ENCODE measurements at regions not wholly inside any gene's neighbourhood (a gene's known extent, or its start where the extent isn't known, plus 50 kb on each side); places are given as distances from the start of the nearest gene placed in this dataset.

GRCh38 chr1:29632806-29633615 lies 396.7 kb downstream of the PTPRU start:
- no peak overlapping the region for H3K27ac Mint-ChIP-seq
- no peaks in the 10 kb centered on the region for H3K36me3 Mint-ChIP-seq (ENCODE audit: insufficient read depth)
- H3K27me3 Mint-ChIP-seq = peaks cover 45 to 94% of the 10 kb centered on the region in 2 donors
- no peaks in the 10 kb centered on the region for H3K9me3 Mint-ChIP-seq
- no peak for ATAC-seq (replicated peaks)
- DNase-seq = no peak
- no peak overlapping the region for H3K4me3 Mint-ChIP-seq
- H3K4me1 Mint-ChIP-seq (ENCODE audit: low read depth in 2 of 2) = no peaks in the 10 kb centered on the region

- Mint-ChIP-seq H3K27me3 (peaks cover 49 to 89% of the 10 kb centered on the region in 2 donors), H3K36me3 (ENCODE audit: insufficient read depth) (no peaks in the 10 kb centered on the region), H3K4me3 (no peak overlapping the region), H3K9me3 (no peaks in the 10 kb centered on the region), H3K4me1 (ENCODE audit: low read depth in 2 of 2) (no peaks in the 10 kb centered on the region), H3K27ac (no peak overlapping the region)
- DNase-seq (no peak), ATAC-seq (replicated peaks) (no peak)
Observed at GRCh38 chr1:29631836-29632805, 395.8 kb downstream of the PTPRU start.

- H3K36me3 Mint-ChIP-seq (ENCODE audit: insufficient read depth) = no peaks in the 10 kb centered on the region
- no peak overlapping the region for H3K27ac Mint-ChIP-seq
- peaks cover 54 to 89% of the 10 kb centered on the region in 2 donors for H3K27me3 Mint-ChIP-seq
- no peaks in the 10 kb centered on the region for H3K9me3 Mint-ChIP-seq
- H3K4me1 Mint-ChIP-seq (ENCODE audit: low read depth in 2 of 2) = no peaks in the 10 kb centered on the region
- no peak overlapping the region for H3K4me3 Mint-ChIP-seq
- DNase-seq (no peak), ATAC-seq (replicated peaks) (no peak)
Observed at GRCh38 chr1:29631361-29631760, 395.0 kb downstream of the PTPRU start.

GRCh38 chr1:29630756-29631155 lies 394.4 kb downstream of the PTPRU start:
- ATAC-seq (replicated peaks) (no peak), DNase-seq (no peak)
- H3K4me1 Mint-ChIP-seq (ENCODE audit: low read depth in 2 of 2) = no peaks in the 10 kb centered on the region
- H3K9me3 Mint-ChIP-seq = no peaks in the 10 kb centered on the region
- peaks cover 52 to 89% of the 10 kb centered on the region in 2 donors for H3K27me3 Mint-ChIP-seq
- H3K36me3 Mint-ChIP-seq (ENCODE audit: insufficient read depth) = no peaks in the 10 kb centered on the region
- H3K4me3 Mint-ChIP-seq = no peak overlapping the region
- H3K27ac Mint-ChIP-seq = no peak overlapping the region

GRCh38 chr1:29629814-29630516 lies 393.6 kb downstream of the PTPRU start:
- no peak overlapping the region for H3K27ac Mint-ChIP-seq
- no peaks in the 10 kb centered on the region for H3K4me1 Mint-ChIP-seq (ENCODE audit: low read depth in 2 of 2)
- ATAC-seq (replicated peaks) (no peak), DNase-seq (no peak)
- H3K36me3 Mint-ChIP-seq (ENCODE audit: insufficient read depth) = no peaks in the 10 kb centered on the region
- no peak overlapping the region for H3K4me3 Mint-ChIP-seq
- peaks cover 52 to 89% of the 10 kb centered on the region in 2 donors for H3K27me3 Mint-ChIP-seq
- no peaks in the 10 kb centered on the region for H3K9me3 Mint-ChIP-seq

- no peaks in the 10 kb centered on the region for H3K9me3 Mint-ChIP-seq
- H3K4me3 Mint-ChIP-seq = no peak overlapping the region
- H3K4me1 Mint-ChIP-seq (ENCODE audit: low read depth in 2 of 2) = no peaks in the 10 kb centered on the region
- peaks cover 52 to 89% of the 10 kb centered on the region in 2 donors for H3K27me3 Mint-ChIP-seq
- H3K36me3 Mint-ChIP-seq (ENCODE audit: insufficient read depth) = no peaks in the 10 kb centered on the region
- no peak for DNase-seq
- H3K27ac Mint-ChIP-seq = no peak overlapping the region
- no peak for ATAC-seq (replicated peaks)
Observed at GRCh38 chr1:29629401-29629800, 393.1 kb downstream of the PTPRU start.

GRCh38 chr1:29628190-29628589 lies 391.9 kb downstream of the PTPRU start:
- ATAC-seq (replicated peaks) (no peak), DNase-seq (no peak)
- H3K36me3 Mint-ChIP-seq (ENCODE audit: insufficient read depth) = no peaks in the 10 kb centered on the region
- no peaks in the 10 kb centered on the region for H3K9me3 Mint-ChIP-seq
- H3K4me1 Mint-ChIP-seq (ENCODE audit: low read depth in 2 of 2) = no peaks in the 10 kb centered on the region
- no peak overlapping the region for H3K4me3 Mint-ChIP-seq
- peaks cover 40 to 89% of the 10 kb centered on the region in 2 donors for H3K27me3 Mint-ChIP-seq
- H3K27ac Mint-ChIP-seq = no peak overlapping the region

- peaks cover 38 to 89% of the 10 kb centered on the region in 2 donors for H3K27me3 Mint-ChIP-seq
- H3K4me1 Mint-ChIP-seq (ENCODE audit: low read depth in 2 of 2) = no peaks in the 10 kb centered on the region
- DNase-seq = no peak
- no peak overlapping the region for H3K4me3 Mint-ChIP-seq
- H3K27ac Mint-ChIP-seq = no peak overlapping the region
- no peak for ATAC-seq (replicated peaks)
- no peaks in the 10 kb centered on the region for H3K36me3 Mint-ChIP-seq (ENCODE audit: insufficient read depth)
- no peaks in the 10 kb centered on the region for H3K9me3 Mint-ChIP-seq
Observed at GRCh38 chr1:29626726-29627125, 390.4 kb downstream of the PTPRU start.

- DNase-seq (no peak), ATAC-seq (replicated peaks) (no peak)
- no peaks in the 10 kb centered on the region for H3K4me1 Mint-ChIP-seq (ENCODE audit: low read depth in 2 of 2)
- H3K27ac Mint-ChIP-seq = no peak overlapping the region
- no peaks in the 10 kb centered on the region for H3K9me3 Mint-ChIP-seq
- H3K36me3 Mint-ChIP-seq (ENCODE audit: insufficient read depth) = no peaks in the 10 kb centered on the region
- H3K27me3 Mint-ChIP-seq = peaks cover 39 to 89% of the 10 kb centered on the region in 2 donors
- H3K4me3 Mint-ChIP-seq = no peak overlapping the region
Observed at GRCh38 chr1:29626066-29626465, 389.7 kb downstream of the PTPRU start.

- ATAC-seq (replicated peaks) (no peak), DNase-seq (no peak)
- Mint-ChIP-seq H3K4me3 (no peak overlapping the region), H3K4me1 (ENCODE audit: low read depth in 2 of 2) (no peaks in the 10 kb centered on the region), H3K27ac (no peak overlapping the region), H3K36me3 (ENCODE audit: insufficient read depth) (no peaks in the 10 kb centered on the region), H3K9me3 (no peaks in the 10 kb centered on the region), H3K27me3 (peaks cover 38 to 89% of the 10 kb centered on the region in 2 donors)
Observed at GRCh38 chr1:29625084-29625420, 388.7 kb downstream of the PTPRU start.

GRCh38 chr1:29624320-29625083 lies 388.2 kb downstream of the PTPRU start:
- H3K4me1 Mint-ChIP-seq (ENCODE audit: low read depth in 2 of 2) = no peaks in the 10 kb centered on the region

GRCh38 chr1:29623501-29623900 lies 387.2 kb downstream of the PTPRU start:
- DNase-seq (no peak), ATAC-seq (replicated peaks) (no peak)
- H3K4me1 Mint-ChIP-seq (ENCODE audit: low read depth in 2 of 2) = no peaks in the 10 kb centered on the region
- no peaks in the 10 kb centered on the region for H3K36me3 Mint-ChIP-seq (ENCODE audit: insufficient read depth)
- no peaks in the 10 kb centered on the region for H3K9me3 Mint-ChIP-seq
- H3K27ac Mint-ChIP-seq = no peak overlapping the region
- no peak overlapping the region for H3K4me3 Mint-ChIP-seq
- H3K27me3 Mint-ChIP-seq = peaks cover 28 to 80% of the 10 kb centered on the region in 2 donors

More at GRCh38 chr1:29624320-29625083, 388.2 kb downstream of the PTPRU start:
- ATAC-seq (replicated peaks) (no peak), DNase-seq (no peak)
- Mint-ChIP-seq H3K9me3 (no peaks in the 10 kb centered on the region), H3K36me3 (ENCODE audit: insufficient read depth) (no peaks in the 10 kb centered on the region), H3K4me3 (no peak overlapping the region), H3K27ac (no peak overlapping the region), H3K27me3 (peaks cover 36 to 89% of the 10 kb centered on the region in 2 donors)
